RWPE2 (cell line): ENCODE measurements at regions not wholly inside any gene's neighbourhood (a gene's known extent, or its start where the extent isn't known, plus 50 kb on each side); places are given as distances from the start of the nearest gene placed in this dataset.
A peak's percentile ranks its signal among the peaks of the same experiment; 100 is the strongest.

Experiments
- ATAC-seq: fragments of 200-7000 bp; cut with Tn5 transposase; 3 replicates; pipeline ENCODE4 v1.9.1; 2021; ENCODE audit warnings: low read depth
- DNase-seq: peaks from one replicate; pipeline ENCODE4 v3.0.0-alpha.2; 2020; ENCODE audit warnings: low spot score
- H3K27ac ChIP-seq: fragments of 450-650 bp; 2 replicates; pipeline ENCODE4 v1.5.1; 2017; ENCODE audit warnings: mild to moderate bottlenecking; ENCODE audit not compliant: poor library complexity, severe bottlenecking
- H3K27me3 ChIP-seq: fragments of 250-450 bp; sonication (Bioruptor Pico); 2 replicates; pipeline ENCODE4 v1.5.1; 2021; ENCODE audit warnings: mild to moderate bottlenecking, moderate library complexity; ENCODE audit not compliant: insufficient read depth, poor library complexity, severe bottlenecking
- H3K36me3 ChIP-seq: fragments of 250-450 bp; sonication (Bioruptor Pico); 2 replicates; pipeline ENCODE4 v1.5.1; 2020; ENCODE audit warnings: low read depth, mild to moderate bottlenecking, moderate library complexity
- H3K4me1 ChIP-seq: fragments of 250-450 bp; sonication (Bioruptor Pico); 2 replicates; pipeline ENCODE4 v1.5.1; 2021; ENCODE audit warnings: mild to moderate bottlenecking, moderate library complexity; ENCODE audit not compliant: insufficient read depth, poor library complexity, severe bottlenecking
- H3K4me3 ChIP-seq: fragments of 250-450 bp; sonication (Bioruptor Pico); 2 replicates; pipeline ENCODE4 v1.5.1; 2021; ENCODE audit warnings: mild to moderate bottlenecking, moderate library complexity; ENCODE audit not compliant: severe bottlenecking
- H3K9me3 ChIP-seq: fragments of 250-450 bp; sonication (Bioruptor Pico); 2 replicates; pipeline ENCODE4 v1.5.1; 2021; ENCODE audit warnings: mild to moderate bottlenecking, moderate library complexity; ENCODE audit not compliant: severe bottlenecking
- CTCF ChIP-seq: fragments of 450-650 bp; IDR thresholded peaks from one replicate; pipeline ENCODE4 v1.5.1; 2017; ENCODE audit warnings: mild to moderate bottlenecking, moderate library complexity; ENCODE audit not compliant: poor library complexity, severe bottlenecking

GRCh38 chr14:105898482-105899010, 372.2 kb downstream of the TMEM121 start:
- H3K4me1 ChIP-seq: no peaks in the 10 kb centered on the region
- no peaks in the 10 kb centered on the region for H3K36me3 ChIP-seq
- no peak overlapping the region for H3K27ac ChIP-seq
- no peak for TF ChIP-seq CTCF
- H3K27me3 ChIP-seq: no peaks in the 10 kb centered on the region
- H3K4me3 ChIP-seq: no peak overlapping the region
- no peak for ATAC-seq
- DNase-seq: peak; percentile 36
- peaks cover 2% of the 10 kb centered on the region for H3K9me3 ChIP-seq

- Histone ChIP-seq H3K4me3 (no peak overlapping the region), H3K27me3 (no peaks in the 10 kb centered on the region), H3K36me3 (no peaks in the 10 kb centered on the region), H3K4me1 (no peaks in the 10 kb centered on the region), H3K27ac (no peak overlapping the region), H3K9me3 (peaks cover 2% of the 10 kb centered on the region)
- DNase-seq (no peak), ATAC-seq (no peak)
- TF ChIP-seq CTCF: no peak
Measured at GRCh38 chr14:105899071-105899641, 372.8 kb downstream of the TMEM121 start.

- no peak for TF ChIP-seq CTCF
- H3K4me1 ChIP-seq: no peaks in the 10 kb centered on the region
- no peaks in the 10 kb centered on the region for H3K27me3 ChIP-seq
- ATAC-seq (no peak), DNase-seq (no peak)
- H3K4me3 ChIP-seq: no peak overlapping the region
- no peaks in the 10 kb centered on the region for H3K36me3 ChIP-seq
- peaks cover 2% of the 10 kb centered on the region for H3K9me3 ChIP-seq
- H3K27ac ChIP-seq: no peak overlapping the region
Measured at GRCh38 chr14:105899657-105900397, 373.4 kb downstream of the TMEM121 start.

GRCh38 chr14:105900398-105901160, 374.2 kb downstream of the TMEM121 start:
- Histone ChIP-seq H3K9me3 (no peaks in the 10 kb centered on the region), H3K36me3 (no peaks in the 10 kb centered on the region), H3K27me3 (no peaks in the 10 kb centered on the region), H3K4me1 (no peaks in the 10 kb centered on the region), H3K27ac (no peak overlapping the region), H3K4me3 (no peak overlapping the region)
- DNase-seq (no peak), ATAC-seq (no peak)
- no peak for TF ChIP-seq CTCF
